HCT116 (cell line): ENCODE measurements at regions not wholly inside any gene's neighbourhood (a gene's known extent, or its start where the extent isn't known, plus 50 kb on each side); places are given as distances from the start of the nearest gene placed in this dataset.

Experiments
- ATAC-seq: fragments of 200-7000 bp; cut with Tn5 transposase; 2 replicates; pipeline ENCODE4 v1.9.1; 2020; ENCODE audit warnings: mild to moderate bottlenecking, moderate library complexity
- BruUV-seq: library from RNA; stranded (reverse); fragments of 400-500 nt; replicated peaks from 2 replicates; lab custom pipeline; 2021; lab: Mats Ljungman, UMichigan
- CTCF ChIA-PET: fragments of 300-600 bp; sonication (Branson Sonifier 250); formaldehyde crosslinking; loops from one replicate; lab custom pipeline; 2021; ENCODE audit warnings: antibody characterized with exemption; lab: Charles Lee
- POLR2A ChIA-PET: fragments of 300-600, 350-600 bp; sonication (Branson Sonifier 250); formaldehyde crosslinking; loops from one replicate; lab custom pipeline; 2021; ENCODE audit warnings: antibody characterized with exemption; lab: Charles Lee
- RAD21 ChIA-PET, 2 experiments: fragments of 300-600 bp; sonication (Branson Sonifier 250); formaldehyde crosslinking; loops; one replicate each; lab custom pipeline; 2023; ENCODE audit warnings: low total read pairs in 2 of 2; ENCODE audit not compliant: uncharacterized antibody in 2 of 2, unreplicated experiment in 2 of 2, low non-redundant PET in 1 of 2; lab: Charles Lee
- DNase-seq: peaks from one replicate; pipeline ENCODE4 v3.0.0-alpha.2; 2010; ENCODE audit warnings: low read depth, low spot score
- H2AFZ ChIP-seq: fragments of 200-600 bp; shearing (Covaris generic), sonication (generic); 2 replicates; pipeline ENCODE4 v1.6.1; 2017; ENCODE audit warnings: low read depth, mixed run types, mixed read lengths, antibody characterized with exemption, low read length; ENCODE audit not compliant: poor library complexity, severe bottlenecking
- H3K27ac ChIP-seq: 2 replicates; pipeline ENCODE4 v1.5.1; 2012; ENCODE audit warnings: low read depth, low read length
- H3K27me3 ChIP-seq: fragments of 200-600 bp; sonication (generic); 2 replicates; pipeline ENCODE4 v1.6.1; 2016; ENCODE audit warnings: mixed run types, low read length, mixed read lengths; ENCODE audit not compliant: insufficient read depth
- H3K36me3 ChIP-seq, 2 experiments: fragments of 200-500 bp in 1 of 2; fragments of 200-600 bp in 1 of 2; sonication (Bioruptor generic) in 1 of 2; sonication (generic) in 1 of 2; 2 replicates each; pipeline versions ENCODE4 v1.5.1 to v1.6.1; 2014 to 2016; ENCODE audit warnings: low read length in 2 of 2, inconsistent platforms in 1 of 2, mixed read lengths in 1 of 2, mixed run types in 1 of 2; ENCODE audit not compliant: insufficient read depth in 2 of 2, control insufficient read depth in 1 of 2
- H3K4me1 ChIP-seq, 2 experiments: fragments of 200-600 bp in 1 of 2; sonication (generic) in 1 of 2; 2 replicates each; pipeline versions ENCODE4 v1.5.1 to v1.6.1; 2012 to 2017; ENCODE audit warnings: low read length in 2 of 2, inconsistent platforms in 1 of 2, mild to moderate bottlenecking in 1 of 2, mixed read lengths in 1 of 2, mixed run types in 1 of 2, moderate library complexity in 1 of 2; ENCODE audit not compliant: insufficient read depth in 2 of 2, control insufficient read depth in 1 of 2
- H3K4me2 ChIP-seq: fragments of 200-600 bp; sonication (generic); 2 replicates; pipeline ENCODE4 v1.6.1; 2017; ENCODE audit warnings: mixed run types, low read length, mixed read lengths
- H3K4me3 ChIP-seq, 2 experiments: fragments of 200-600 bp in 1 of 2; sonication (generic) in 1 of 2; replicated peaks in 1 of 2; 2 replicates each; pipeline ENCODE4 v1.5.1; 2011 to 2016; ENCODE audit warnings: low read length in 2 of 2, control low read depth in 1 of 2, low read depth in 1 of 2, mild to moderate bottlenecking in 1 of 2, mixed read lengths in 1 of 2, mixed run types in 1 of 2
- H3K79me2 ChIP-seq: fragments of 200-600 bp; sonication (generic); 2 replicates; pipeline ENCODE4 v1.6.1; 2017; ENCODE audit warnings: mild to moderate bottlenecking, mixed run types, low read length, moderate library complexity, mixed read lengths; ENCODE audit not compliant: insufficient read depth
- H3K9ac ChIP-seq: fragments of 200-600 bp; sonication (generic); 2 replicates; pipeline ENCODE4 v1.6.1; 2016; ENCODE audit warnings: low read length, mixed read lengths
- H3K9me2 ChIP-seq: fragments of 200-600 bp; sonication (generic), shearing (Covaris generic); 2 replicates; pipeline ENCODE4 v1.6.1; 2017; ENCODE audit warnings: mixed run types, mild to moderate bottlenecking, moderate library complexity; ENCODE audit not compliant: insufficient read depth
- H3K9me3 ChIP-seq, 2 experiments: fragments of 200-500 bp in 1 of 2; fragments of 200-600 bp in 1 of 2; sonication (Bioruptor generic) in 1 of 2; sonication (generic) in 1 of 2; 2 replicates each; pipeline ENCODE4 v1.6.1; 2014 to 2017; ENCODE audit warnings: low read length in 2 of 2, mixed read lengths in 2 of 2, inconsistent platforms in 1 of 2, low read depth in 1 of 2, mild to moderate bottlenecking in 1 of 2, mixed run types in 1 of 2, moderate library complexity in 1 of 2; ENCODE audit not compliant: control insufficient read depth in 1 of 2, insufficient read depth in 1 of 2
- H4K20me1 ChIP-seq: fragments of 200-600 bp; sonication (generic), shearing (Covaris generic); 2 replicates; pipeline ENCODE4 v1.6.1; 2017; ENCODE audit warnings: mixed run types, mild to moderate bottlenecking, moderate library complexity; ENCODE audit not compliant: insufficient read depth
- ATF3 ChIP-seq: IDR thresholded peaks from 2 replicates; pipeline ENCODE4 v1.6.1; 2012
- CEBPB ChIP-seq: IDR thresholded peaks from 2 replicates; pipeline ENCODE4 v1.6.1; 2012; ENCODE audit warnings: low read depth
- EGR1 ChIP-seq: IDR thresholded peaks from 2 replicates; pipeline ENCODE4 v1.6.1; 2012; ENCODE audit warnings: low read depth
- ELF1 ChIP-seq: IDR thresholded peaks from 2 replicates; pipeline ENCODE4 v1.6.1; 2012; ENCODE audit warnings: low read depth, borderline replicate concordance
- EZH2 ChIP-seq: fragments of 200-600 bp; sonication (generic); IDR thresholded peaks from 2 replicates; pipeline ENCODE4 v1.6.1; 2017; ENCODE audit warnings: antibody characterized with exemption, mixed run types
- EZH2phosphoT487 ChIP-seq: fragments of 200-600 bp; IDR thresholded peaks from 2 replicates; pipeline ENCODE4 v1.6.1; 2018; ENCODE audit warnings: antibody characterized with exemption, borderline replicate concordance
- FOSL1 ChIP-seq: IDR thresholded peaks from 2 replicates; pipeline ENCODE4 v1.6.1; 2012; ENCODE audit warnings: low read depth
- JUND ChIP-seq: IDR thresholded peaks from 2 replicates; pipeline ENCODE4 v1.6.1; 2012
- SIN3A ChIP-seq: IDR thresholded peaks from 2 replicates; pipeline ENCODE4 v1.6.1; 2012; ENCODE audit warnings: low read depth
- SP1 ChIP-seq: IDR thresholded peaks from 2 replicates; pipeline ENCODE4 v1.6.1; 2012; ENCODE audit warnings: low read depth
- SRF ChIP-seq: IDR thresholded peaks from 2 replicates; pipeline ENCODE4 v1.6.1; 2012; ENCODE audit warnings: low read depth
- TCF7L2 ChIP-seq: IDR thresholded peaks from 2 replicates; pipeline ENCODE4 v1.7.0; 2011; ENCODE audit warnings: borderline replicate concordance, inconsistent platforms; ENCODE audit not compliant: insufficient read depth, insufficient read length; ENCODE audit errors: extremely low read depth
- YY1 ChIP-seq: IDR thresholded peaks from 2 replicates; pipeline ENCODE4 v1.6.1; 2011; ENCODE audit warnings: low read length, low read depth, moderate library complexity, mild to moderate bottlenecking; ENCODE audit not compliant: insufficient replicate concordance; ENCODE audit errors: extremely low read depth
- ZBTB33 ChIP-seq: IDR thresholded peaks from 2 replicates; pipeline ENCODE4 v1.6.1; 2011; ENCODE audit warnings: mild to moderate bottlenecking, low read length, moderate library complexity; ENCODE audit not compliant: insufficient replicate concordance; ENCODE audit errors: extremely low read depth
- ZFX ChIP-seq: fragments of 450-650 bp; IDR thresholded peaks from 2 replicates; pipeline ENCODE4 v1.6.1; 2017
- ZNF274 ChIP-seq: fragments of 200-500 bp; sonication (Bioruptor generic); IDR thresholded peaks from 2 replicates; pipeline ENCODE4 v1.6.1; 2014; ENCODE audit warnings: mild to moderate bottlenecking, low read depth, low read length, inconsistent platforms
- intact Hi-C: fragments of 100-400 bp; cut with micrococcal nuclease; formaldehyde crosslinking; loops from 2 replicates; pipeline ENCODE4 v1.10.0; 2022

GRCh38 chr4:141302924-141303323 lies 82.2 kb downstream of the ZNF330 start:
- intact Hi-C loops, result no loop called here
- ChIA-PET POLR2A (no interaction called here), RAD21 (no interaction called here), CTCF (no interaction called here)
- no peaks in the 10 kb centered on the region for H3K4me1 ChIP-seq
- H3K27ac ChIP-seq, result no peak overlapping the region
- H3K4me3 ChIP-seq, result no peak overlapping the region
- no peaks in the 10 kb centered on the region for H3K36me3 ChIP-seq
- H3K27me3 ChIP-seq, result no peaks in the 10 kb centered on the region
- DNase-seq (no peak), ATAC-seq (no peak)
- TF ChIP-seq ELF1, result no peak
- no peak for TF ChIP-seq EZH2
- TF ChIP-seq ATF3, result no peak
- TF ChIP-seq CEBPB, result no peak
- no peak for TF ChIP-seq FOSL1
- no peak for TF ChIP-seq JUND
- TF ChIP-seq SP1, result no peak
- no peak for TF ChIP-seq YY1
- H3K9me3 ChIP-seq, result no peaks in the 10 kb centered on the region
- no peaks in the 10 kb centered on the region for H3K79me2 ChIP-seq
- H3K4me2 ChIP-seq, result no peak overlapping the region
- no peaks in the 10 kb centered on the region for H4K20me1 ChIP-seq
- no peak overlapping the region for H3K9ac ChIP-seq
- no peaks in the 10 kb centered on the region for H3K9me2 ChIP-seq
- H2AFZ ChIP-seq, result no peak overlapping the region
- no TSS peak for BruUV-seq

GRCh38 chr4:141304346-141304745 lies 83.7 kb downstream of the ZNF330 start:
- ChIA-PET POLR2A (no interaction called here), RAD21 (no interaction called here), CTCF (no interaction called here)
- ATAC-seq (no peak), DNase-seq (no peak)
- no peak overlapping the region for H3K4me2 ChIP-seq
- H3K9ac ChIP-seq, result no peak overlapping the region
- H3K36me3 ChIP-seq, result no peaks in the 10 kb centered on the region
- no peaks in the 10 kb centered on the region for H3K27me3 ChIP-seq
- no peaks in the 10 kb centered on the region for H3K79me2 ChIP-seq
- H4K20me1 ChIP-seq, result no peaks in the 10 kb centered on the region
- no peaks in the 10 kb centered on the region for H3K9me2 ChIP-seq
- H3K9me3 ChIP-seq, result no peaks in the 10 kb centered on the region
- no peak overlapping the region for H2AFZ ChIP-seq
- H3K4me1 ChIP-seq, result no peaks in the 10 kb centered on the region
- no TSS peak for BruUV-seq
- H3K4me3 ChIP-seq, result no peak overlapping the region
- intact Hi-C loops, result no loop called here
- H3K27ac ChIP-seq, result no peak overlapping the region
- no peak for TF ChIP-seq ZFX
- no peak for TF ChIP-seq ATF3
- no peak for TF ChIP-seq ELF1
- TF ChIP-seq SRF, result no peak
- TF ChIP-seq TCF7L2, result no peak
- no peak for TF ChIP-seq CEBPB
- no peak for TF ChIP-seq ZNF274
- TF ChIP-seq FOSL1, result no peak
- TF ChIP-seq EZH2phosphoT487, result no peak
- TF ChIP-seq ZBTB33, result no peak
- TF ChIP-seq EGR1, result no peak
- TF ChIP-seq EZH2, result no peak
- TF ChIP-seq SIN3A, result no peak
